Breast epithelium (tissue), 3 donors: ENCODE measurements at regions not wholly inside any gene's neighbourhood (a gene's known extent, or its start where the extent isn't known, plus 50 kb on each side); places are given as distances from the start of the nearest gene placed in this dataset.

Source experiments
- CTCF ChIP-seq, 3 donors: fragments of 450-650 bp; IDR thresholded peaks; one replicate each; pipeline ENCODE4 v1.5.1; 2016 to 2017; ENCODE audit warnings: antibody characterized with exemption in 3 of 3, mild to moderate bottlenecking in 3 of 3, moderate library complexity in 3 of 3
- POLR2A ChIP-seq: fragments of 450-650 bp; IDR thresholded peaks from one replicate; pipeline ENCODE4 v1.6.1; 2016; ENCODE audit warnings: antibody characterized with exemption, mild to moderate bottlenecking, moderate library complexity
- POLR2AphosphoS5 ChIP-seq, 3 donors: sonication (generic); formaldehyde crosslinking; IDR thresholded peaks; one replicate each; pipeline ENCODE4 v1.6.1; 2017; ENCODE audit warnings: antibody characterized with exemption in 3 of 3

- TF ChIP-seq POLR2A = no peak
- TF ChIP-seq CTCF (IDR thresholded peaks at IDR 0.05) = no peak
- no peak for TF ChIP-seq POLR2AphosphoS5 (IDR thresholded peaks at IDR 0.05)
Measured at GRCh38 chr6:163820745-163821458, 406.4 kb downstream of the QKI start.
